ENCODE measurements at regions not wholly inside any gene's neighbourhood (a gene's known extent, or its start where the extent isn't known, plus 50 kb on each side); places are given as distances from the start of the nearest gene placed in this dataset.

- Histone ChIP-seq H4K8ac (ENCODE audit: low read depth in 2 of 2, low read length in 2 of 2) (no peak overlapping the region), H3K23ac (ENCODE audit: low read depth, low read length) (no peak overlapping the region), H3K9me3 (ENCODE audit: control insufficient read depth, insufficient read depth, low read length) (no peaks in the 10 kb centered on the region), H3K9ac (ENCODE audit: low read depth, low read length) (no peak overlapping the region), H3K27me3 (ENCODE audit: control insufficient read depth, insufficient read depth, low read length) (no peaks in the 10 kb centered on the region), H3K14ac (replicated peaks; ENCODE audit: low read depth, low read length) (no peak overlapping the region), H3K27ac (ENCODE audit: insufficient read depth, low read length) (no peak overlapping the region), H3K4ac (ENCODE audit: low read depth, low read length) (no peak overlapping the region), H3K4me2 (ENCODE audit: low read depth, low read length) (no peak overlapping the region), H2AK9ac (replicated peaks; ENCODE audit: low read depth, low read length, poor library complexity) (no peak overlapping the region), H4K91ac (ENCODE audit: insufficient read depth, low read depth, low read length) (no peak overlapping the region), H3K9me1 (ENCODE audit: insufficient read depth, low read length) (no peaks in the 10 kb centered on the region), H2BK120ac (ENCODE audit: low read depth, low read length) (no peak overlapping the region), H2AFZ (replicated peaks; ENCODE audit: low read length, poor library complexity) (no peak overlapping the region), H3K36me3 (ENCODE audit: control insufficient read depth, insufficient read depth, low read length) (no peaks in the 10 kb centered on the region), H2BK15ac (ENCODE audit: low read depth, low read length) (no peak overlapping the region), H2BK20ac (ENCODE audit: low read depth, low read length) (no peak overlapping the region), H3K4me1 (ENCODE audit: control insufficient read depth, insufficient read depth, low read length) (no peaks in the 10 kb centered on the region), H4K5ac (ENCODE audit: low read depth, low read length) (no peak overlapping the region), H2BK5ac (ENCODE audit: low read depth, low read length, poor library complexity, severe bottlenecking) (no peak overlapping the region), H3K56ac (ENCODE audit: extremely low read depth, insufficient read depth, low read length) (no peak overlapping the region), H2AK5ac (ENCODE audit: low read depth, low read length) (no peak overlapping the region), H3K79me1 (ENCODE audit: low read depth in 1 of 2, low read length in 2 of 2) (no peaks in the 10 kb centered on the region), H3K4me3 (ENCODE audit: insufficient read depth, low read depth, low read length) (no peak overlapping the region), H3K18ac (ENCODE audit: low read depth, low read length) (no peak overlapping the region), H4K20me1 (ENCODE audit: insufficient read depth, low read length) (no peaks in the 10 kb centered on the region)
- in situ Hi-C loops (cut with MboI; ENCODE audit: low sequenced_read_pairs): loop anchor here (25.0 kb wide), 1 partner anchor 1108 kb away; no protein-coding TSS in a partner anchor
- CTCF ChIA-PET: interaction anchor here (0.6 kb wide), 1 partner anchor 257 kb away, joined by 3 read pairs; no protein-coding TSS in a partner anchor
- POLR2A ChIA-PET (ENCODE audit: unreplicated experiment): no interaction called here
- dilution Hi-C loops (cut with HindIII; ENCODE audit: low sequenced_read_pairs, unreplicated experiment): no loop called here
- DNase-seq (no peak), ATAC-seq (ENCODE audit: low read depth) (no peak)
- WGBS, 2 experiments (ENCODE audit: extremely low coverage in 2 of 2, insufficient read length in 1 of 2): no CpG with 5 or more reads among the region's 4 CpGs
- TF ChIP-seq RAD21 (IDR thresholded peaks at IDR 0.05; ENCODE audit: low read length) (no peak), POLR2A (IDR thresholded peaks at IDR 0.05; ENCODE audit: low read depth, low read length) (no peak), BHLHE40 (IDR thresholded peaks at IDR 0.05; ENCODE audit: low read depth, low read length) (no peak), CHD1 (IDR thresholded peaks at IDR 0.05; ENCODE audit: low read depth, low read length) (no peak), MAZ (IDR thresholded peaks at IDR 0.05; ENCODE audit: borderline replicate concordance, low read depth, low read length) (no peak), SMC3 (IDR thresholded peaks at IDR 0.05; ENCODE audit: low read depth, low read length) (no peak), CEBPB (IDR thresholded peaks at IDR 0.05; ENCODE audit: low read depth, low read length) (no peak), ELK1 (IDR thresholded peaks at IDR 0.05; ENCODE audit: borderline replicate concordance, low read depth, low read length) (no peak), RFX5 (IDR thresholded peaks at IDR 0.05; ENCODE audit: low read depth, low read length) (no peak), NFE2L2 (IDR thresholded peaks at IDR 0.05; ENCODE audit: low read depth, low read length) (no peak), CTCF (conservative IDR thresholded peaks at IDR 0.05; ENCODE audit: low read depth, low read length) (no peak)
- intact Hi-C loops (cut with micrococcal nuclease): no loop called here
- BruUV-seq (replicated peaks): no TSS peak
Observed at GRCh38 chr7:110604206-110604605, 486.7 kb upstream of the LRRN3 start.
